GM19043 (cell line): ENCODE measurements at regions not wholly inside any gene's neighbourhood (a gene's known extent, or its start where the extent isn't known, plus 50 kb on each side); places are given as distances from the start of the nearest gene placed in this dataset.

Source experiments
- ATAC-seq: cut with Tn5 transposase; IDR thresholded peaks from one replicate; pipeline ENCODE4 v1.9.1; 2021; ENCODE audit warnings: low read depth; ENCODE audit not compliant: unreplicated experiment

- no peak for ATAC-seq
Observed at GRCh38 chr6:142676027-142676443, 268.9 kb downstream of the HIVEP2 start.

- ATAC-seq = no peak
Observed at GRCh38 chr6:142676647-142677192, 268.3 kb downstream of the HIVEP2 start.

GRCh38 chr6:142679907-142680700 is 264.9 kb downstream of the HIVEP2 start:
- no peak for ATAC-seq

GRCh38 chr6:142681099-142681498 is 263.9 kb downstream of the HIVEP2 start:
- no peak for ATAC-seq

- ATAC-seq = no peak
Observed at GRCh38 chr6:142682985-142683384, 262.0 kb downstream of the HIVEP2 start.

GRCh38 chr6:142683714-142684141 is 261.2 kb downstream of the HIVEP2 start:
- no peak for ATAC-seq

GRCh38 chr6:142684371-142684770 is 260.6 kb downstream of the HIVEP2 start:
- no peak for ATAC-seq

- no peak for ATAC-seq
Observed at GRCh38 chr6:142685852-142686506, 259.0 kb downstream of the HIVEP2 start.

- no peak for ATAC-seq
Observed at GRCh38 chr6:142686507-142686887, 258.5 kb downstream of the HIVEP2 start.

GRCh38 chr6:142692942-142693341 is 252.0 kb downstream of the HIVEP2 start:
- peak; percentile 67 for ATAC-seq

GRCh38 chr6:142693441-142693840 is 251.5 kb downstream of the HIVEP2 start:
- no peak for ATAC-seq

- ATAC-seq = no peak
Observed at GRCh38 chr6:142694054-142694453, 250.9 kb downstream of the HIVEP2 start.

GRCh38 chr6:142695016-142695415 is 250.0 kb downstream of the HIVEP2 start:
- no peak for ATAC-seq

GRCh38 chr6:142696123-142697000 is 248.6 kb downstream of the HIVEP2 start:
- no peak for ATAC-seq

- ATAC-seq = no peak
Observed at GRCh38 chr6:142697001-142697335, 248.0 kb downstream of the HIVEP2 start.

- ATAC-seq = no peak
Observed at GRCh38 chr6:142697922-142698321, 247.1 kb downstream of the HIVEP2 start.

GRCh38 chr6:142698751-142699150 is 246.2 kb downstream of the HIVEP2 start:
- no peak for ATAC-seq

GRCh38 chr6:142699391-142699790 is 245.6 kb downstream of the HIVEP2 start:
- ATAC-seq = no peak

- no peak for ATAC-seq
Observed at GRCh38 chr6:142700032-142700431, 244.9 kb downstream of the HIVEP2 start.

- no peak for ATAC-seq
Observed at GRCh38 chr6:142700671-142701312, 244.2 kb downstream of the HIVEP2 start.
